ENCODE measurements at regions not wholly inside any gene's neighbourhood (a gene's known extent, or its start where the extent isn't known, plus 50 kb on each side); places are given as distances from the start of the nearest gene placed in this dataset.

DNA sequence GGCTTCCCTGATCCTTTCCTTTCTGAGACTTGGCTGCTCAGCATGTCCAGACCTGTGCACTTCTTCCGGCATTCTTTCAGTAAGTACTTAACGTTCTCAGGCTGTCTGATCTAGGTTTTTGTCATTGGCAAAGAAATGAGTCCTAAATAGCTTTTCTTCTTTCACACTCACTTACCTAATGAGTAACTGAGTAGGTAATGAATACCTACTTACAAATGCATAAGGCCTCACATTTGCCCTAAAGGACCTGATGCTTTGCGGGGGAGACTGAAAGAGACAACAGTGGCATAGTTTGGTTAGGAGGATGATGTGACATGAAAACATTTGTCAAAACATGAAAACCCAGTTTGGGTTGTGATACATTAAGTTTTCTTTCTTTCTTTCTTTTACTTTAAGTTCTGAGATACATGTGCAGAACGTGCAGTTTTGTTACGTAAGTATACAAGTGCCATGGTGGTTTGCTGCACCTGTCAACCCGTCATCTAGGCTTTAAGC is 516.7 kb upstream of the CFAP20DC start:
- Mint-ChIP-seq H3K27ac (no peak overlapping the region), H3K4me1 (ENCODE audit: low read depth) (peaks cover 36% of the 10 kb centered on the region), H3K27me3 (peaks cover 15% of the 10 kb centered on the region), H3K4me3 (ENCODE audit: low read depth) (no peak overlapping the region), H3K9me3 (ENCODE audit: low read depth) (peaks cover 3% of the 10 kb centered on the region), H3K36me3 (ENCODE audit: insufficient read depth) (no peaks in the 10 kb centered on the region)
- no peak for DNase-seq (ENCODE audit: low spot score, unreplicated experiment)
- TF ChIP-seq, protein P1, sequence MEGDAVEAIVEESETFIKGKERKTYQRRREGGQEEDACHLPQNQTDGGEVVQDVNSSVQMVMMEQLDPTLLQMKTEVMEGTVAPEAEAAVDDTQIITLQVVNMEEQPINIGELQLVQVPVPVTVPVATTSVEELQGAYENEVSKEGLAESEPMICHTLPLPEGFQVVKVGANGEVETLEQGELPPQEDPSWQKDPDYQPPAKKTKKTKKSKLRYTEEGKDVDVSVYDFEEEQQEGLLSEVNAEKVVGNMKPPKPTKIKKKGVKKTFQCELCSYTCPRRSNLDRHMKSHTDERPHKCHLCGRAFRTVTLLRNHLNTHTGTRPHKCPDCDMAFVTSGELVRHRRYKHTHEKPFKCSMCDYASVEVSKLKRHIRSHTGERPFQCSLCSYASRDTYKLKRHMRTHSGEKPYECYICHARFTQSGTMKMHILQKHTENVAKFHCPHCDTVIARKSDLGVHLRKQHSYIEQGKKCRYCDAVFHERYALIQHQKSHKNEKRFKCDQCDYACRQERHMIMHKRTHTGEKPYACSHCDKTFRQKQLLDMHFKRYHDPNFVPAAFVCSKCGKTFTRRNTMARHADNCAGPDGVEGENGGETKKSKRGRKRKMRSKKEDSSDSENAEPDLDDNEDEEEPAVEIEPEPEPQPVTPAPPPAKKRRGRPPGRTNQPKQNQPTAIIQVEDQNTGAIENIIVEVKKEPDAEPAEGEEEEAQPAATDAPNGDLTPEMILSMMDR (IDR thresholded peaks at IDR 0.05; ENCODE audit: unreplicated experiment), result no peak

DNA sequence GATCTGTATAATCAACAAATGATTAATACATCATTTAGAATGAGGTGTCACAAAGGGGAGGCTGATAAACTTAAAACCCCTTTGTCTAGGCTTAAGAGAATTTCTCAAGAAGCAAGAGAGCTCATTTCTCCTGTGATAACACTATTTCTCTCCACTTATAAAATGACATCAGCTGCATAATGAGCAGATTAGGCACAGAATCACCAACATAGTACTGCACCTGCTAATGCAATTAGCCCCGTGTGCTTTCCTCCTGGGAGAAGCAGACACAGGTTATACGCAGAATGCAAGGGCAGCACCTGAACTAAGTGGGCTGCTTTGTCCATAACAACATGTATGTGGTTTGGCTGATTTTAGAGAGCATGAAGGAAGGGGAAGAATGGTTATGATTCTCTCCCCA is 515.3 kb upstream of the CFAP20DC start:
- H3K36me3 Mint-ChIP-seq (ENCODE audit: insufficient read depth), result no peaks in the 10 kb centered on the region
- H3K27ac Mint-ChIP-seq, result no peak overlapping the region
- peaks cover 29% of the 10 kb centered on the region for H3K4me1 Mint-ChIP-seq (ENCODE audit: low read depth)
- peaks cover 16% of the 10 kb centered on the region for H3K27me3 Mint-ChIP-seq
- no peak overlapping the region for H3K4me3 Mint-ChIP-seq (ENCODE audit: low read depth)
- no peak for DNase-seq (ENCODE audit: low spot score, unreplicated experiment)
- H3K9me3 Mint-ChIP-seq (ENCODE audit: low read depth), result peaks cover 3% of the 10 kb centered on the region
- TF ChIP-seq, protein P1 (IDR thresholded peaks at IDR 0.05; ENCODE audit: unreplicated experiment), result no peak

- no peaks in the 10 kb centered on the region for H3K36me3 Mint-ChIP-seq (ENCODE audit: insufficient read depth)
- no peak for DNase-seq (ENCODE audit: low spot score, unreplicated experiment)
- H3K4me1 Mint-ChIP-seq (ENCODE audit: low read depth), result peaks cover 24% of the 10 kb centered on the region
- peaks cover 3% of the 10 kb centered on the region for H3K9me3 Mint-ChIP-seq (ENCODE audit: low read depth)
- no peak overlapping the region for H3K4me3 Mint-ChIP-seq (ENCODE audit: low read depth)
- H3K27me3 Mint-ChIP-seq, result peaks cover 10% of the 10 kb centered on the region
- no peak overlapping the region for H3K27ac Mint-ChIP-seq
- TF ChIP-seq, protein P1 (IDR thresholded peaks at IDR 0.05; ENCODE audit: unreplicated experiment), result no peak
Observed at GRCh38 chr3:59563966-59564365, 514.1 kb upstream of the CFAP20DC start.

- peaks cover 26% of the 10 kb centered on the region for H3K4me1 Mint-ChIP-seq (ENCODE audit: low read depth)
- peaks cover 10% of the 10 kb centered on the region for H3K27me3 Mint-ChIP-seq
- H3K36me3 Mint-ChIP-seq (ENCODE audit: insufficient read depth), result no peaks in the 10 kb centered on the region
- DNase-seq (ENCODE audit: low spot score, unreplicated experiment), result no peak
- no peak overlapping the region for H3K4me3 Mint-ChIP-seq (ENCODE audit: low read depth)
- H3K9me3 Mint-ChIP-seq (ENCODE audit: low read depth), result peaks cover 3% of the 10 kb centered on the region
- no peak overlapping the region for H3K27ac Mint-ChIP-seq
- TF ChIP-seq, protein P1 (IDR thresholded peaks at IDR 0.05; ENCODE audit: unreplicated experiment), result no peak
Observed at GRCh38 chr3:59563072-59563605, 513.3 kb upstream of the CFAP20DC start.

DNA sequence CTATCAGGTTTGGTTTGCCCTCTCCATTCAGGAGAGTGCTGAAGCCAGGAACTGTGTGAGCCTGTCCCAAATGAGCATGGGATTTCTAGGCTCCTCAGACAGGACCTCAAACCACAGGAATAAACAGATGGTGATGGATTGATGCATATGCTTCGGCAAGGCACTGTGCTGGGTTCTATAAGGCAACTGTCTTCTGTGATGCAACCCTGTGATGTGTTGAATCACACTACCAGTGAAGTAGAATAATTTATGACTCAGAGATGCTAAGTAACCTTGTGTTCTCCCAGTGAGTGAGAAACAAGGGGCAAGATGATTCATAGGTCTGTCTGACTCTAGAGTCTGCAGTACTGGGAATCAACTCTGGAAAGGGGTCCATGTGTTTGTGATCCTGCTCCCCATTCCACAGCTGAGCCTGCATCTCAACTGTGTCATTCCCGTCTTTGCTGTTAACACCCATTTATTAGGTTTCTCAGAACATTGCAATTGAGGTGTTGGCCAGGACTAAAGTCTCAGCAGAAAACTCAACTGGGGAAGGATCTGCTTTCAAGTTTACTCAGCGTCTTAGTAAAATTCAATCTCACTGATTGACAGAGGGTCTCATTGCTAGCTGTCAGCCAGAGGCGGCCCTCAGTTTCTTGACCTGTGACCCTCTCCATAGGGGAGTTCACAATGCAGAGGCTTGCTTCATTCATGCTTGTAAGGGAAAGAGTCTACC is 510.1 kb upstream of the CFAP20DC start:
- Mint-ChIP-seq H3K36me3 (ENCODE audit: insufficient read depth) (no peaks in the 10 kb centered on the region), H3K9me3 (ENCODE audit: low read depth) (peaks cover 3% of the 10 kb centered on the region), H3K4me3 (ENCODE audit: low read depth) (no peak overlapping the region), H3K27me3 (peaks cover 10% of the 10 kb centered on the region), H3K4me1 (ENCODE audit: low read depth) (peaks cover 7% of the 10 kb centered on the region), H3K27ac (no peak overlapping the region)
- TF ChIP-seq, protein P1 (IDR thresholded peaks at IDR 0.05; ENCODE audit: unreplicated experiment), result no peak
- DNase-seq (ENCODE audit: low spot score, unreplicated experiment), result no peak

Measured in progenitor cell of endocrine pancreas (in vitro differentiated cells).